ENCODE measurements at regions not wholly inside any gene's neighbourhood (a gene's known extent, or its start where the extent isn't known, plus 50 kb on each side); places are given as distances from the start of the nearest gene placed in this dataset.
"Not testable (repeated sequence)": the region's sequence is repeated elsewhere in the genome, so short reads cannot be mapped to it uniquely, and the experiment has no call there.

DNA sequence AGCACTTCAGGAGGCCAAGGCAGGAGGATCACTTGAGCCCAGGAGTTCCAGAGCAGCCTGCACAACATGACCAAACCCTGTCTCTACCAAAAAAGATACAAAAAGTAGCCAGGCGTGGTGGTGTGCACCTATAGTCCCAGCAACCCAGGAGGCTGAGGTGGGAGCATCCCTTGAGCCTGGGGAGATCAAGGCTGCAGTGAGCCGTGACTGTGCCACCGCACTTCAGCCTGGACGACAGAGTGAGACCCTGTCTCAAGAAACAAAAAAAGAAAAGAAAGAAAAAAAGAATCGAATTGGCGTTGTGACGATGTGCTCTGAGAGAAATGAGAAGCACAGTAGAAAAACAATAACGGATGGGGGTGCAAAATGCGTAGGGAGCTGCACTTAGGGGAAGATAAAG lies 101.4 kb downstream of the NDFIP1 start (continued):
- TF ChIP-seq, protein P1, sequence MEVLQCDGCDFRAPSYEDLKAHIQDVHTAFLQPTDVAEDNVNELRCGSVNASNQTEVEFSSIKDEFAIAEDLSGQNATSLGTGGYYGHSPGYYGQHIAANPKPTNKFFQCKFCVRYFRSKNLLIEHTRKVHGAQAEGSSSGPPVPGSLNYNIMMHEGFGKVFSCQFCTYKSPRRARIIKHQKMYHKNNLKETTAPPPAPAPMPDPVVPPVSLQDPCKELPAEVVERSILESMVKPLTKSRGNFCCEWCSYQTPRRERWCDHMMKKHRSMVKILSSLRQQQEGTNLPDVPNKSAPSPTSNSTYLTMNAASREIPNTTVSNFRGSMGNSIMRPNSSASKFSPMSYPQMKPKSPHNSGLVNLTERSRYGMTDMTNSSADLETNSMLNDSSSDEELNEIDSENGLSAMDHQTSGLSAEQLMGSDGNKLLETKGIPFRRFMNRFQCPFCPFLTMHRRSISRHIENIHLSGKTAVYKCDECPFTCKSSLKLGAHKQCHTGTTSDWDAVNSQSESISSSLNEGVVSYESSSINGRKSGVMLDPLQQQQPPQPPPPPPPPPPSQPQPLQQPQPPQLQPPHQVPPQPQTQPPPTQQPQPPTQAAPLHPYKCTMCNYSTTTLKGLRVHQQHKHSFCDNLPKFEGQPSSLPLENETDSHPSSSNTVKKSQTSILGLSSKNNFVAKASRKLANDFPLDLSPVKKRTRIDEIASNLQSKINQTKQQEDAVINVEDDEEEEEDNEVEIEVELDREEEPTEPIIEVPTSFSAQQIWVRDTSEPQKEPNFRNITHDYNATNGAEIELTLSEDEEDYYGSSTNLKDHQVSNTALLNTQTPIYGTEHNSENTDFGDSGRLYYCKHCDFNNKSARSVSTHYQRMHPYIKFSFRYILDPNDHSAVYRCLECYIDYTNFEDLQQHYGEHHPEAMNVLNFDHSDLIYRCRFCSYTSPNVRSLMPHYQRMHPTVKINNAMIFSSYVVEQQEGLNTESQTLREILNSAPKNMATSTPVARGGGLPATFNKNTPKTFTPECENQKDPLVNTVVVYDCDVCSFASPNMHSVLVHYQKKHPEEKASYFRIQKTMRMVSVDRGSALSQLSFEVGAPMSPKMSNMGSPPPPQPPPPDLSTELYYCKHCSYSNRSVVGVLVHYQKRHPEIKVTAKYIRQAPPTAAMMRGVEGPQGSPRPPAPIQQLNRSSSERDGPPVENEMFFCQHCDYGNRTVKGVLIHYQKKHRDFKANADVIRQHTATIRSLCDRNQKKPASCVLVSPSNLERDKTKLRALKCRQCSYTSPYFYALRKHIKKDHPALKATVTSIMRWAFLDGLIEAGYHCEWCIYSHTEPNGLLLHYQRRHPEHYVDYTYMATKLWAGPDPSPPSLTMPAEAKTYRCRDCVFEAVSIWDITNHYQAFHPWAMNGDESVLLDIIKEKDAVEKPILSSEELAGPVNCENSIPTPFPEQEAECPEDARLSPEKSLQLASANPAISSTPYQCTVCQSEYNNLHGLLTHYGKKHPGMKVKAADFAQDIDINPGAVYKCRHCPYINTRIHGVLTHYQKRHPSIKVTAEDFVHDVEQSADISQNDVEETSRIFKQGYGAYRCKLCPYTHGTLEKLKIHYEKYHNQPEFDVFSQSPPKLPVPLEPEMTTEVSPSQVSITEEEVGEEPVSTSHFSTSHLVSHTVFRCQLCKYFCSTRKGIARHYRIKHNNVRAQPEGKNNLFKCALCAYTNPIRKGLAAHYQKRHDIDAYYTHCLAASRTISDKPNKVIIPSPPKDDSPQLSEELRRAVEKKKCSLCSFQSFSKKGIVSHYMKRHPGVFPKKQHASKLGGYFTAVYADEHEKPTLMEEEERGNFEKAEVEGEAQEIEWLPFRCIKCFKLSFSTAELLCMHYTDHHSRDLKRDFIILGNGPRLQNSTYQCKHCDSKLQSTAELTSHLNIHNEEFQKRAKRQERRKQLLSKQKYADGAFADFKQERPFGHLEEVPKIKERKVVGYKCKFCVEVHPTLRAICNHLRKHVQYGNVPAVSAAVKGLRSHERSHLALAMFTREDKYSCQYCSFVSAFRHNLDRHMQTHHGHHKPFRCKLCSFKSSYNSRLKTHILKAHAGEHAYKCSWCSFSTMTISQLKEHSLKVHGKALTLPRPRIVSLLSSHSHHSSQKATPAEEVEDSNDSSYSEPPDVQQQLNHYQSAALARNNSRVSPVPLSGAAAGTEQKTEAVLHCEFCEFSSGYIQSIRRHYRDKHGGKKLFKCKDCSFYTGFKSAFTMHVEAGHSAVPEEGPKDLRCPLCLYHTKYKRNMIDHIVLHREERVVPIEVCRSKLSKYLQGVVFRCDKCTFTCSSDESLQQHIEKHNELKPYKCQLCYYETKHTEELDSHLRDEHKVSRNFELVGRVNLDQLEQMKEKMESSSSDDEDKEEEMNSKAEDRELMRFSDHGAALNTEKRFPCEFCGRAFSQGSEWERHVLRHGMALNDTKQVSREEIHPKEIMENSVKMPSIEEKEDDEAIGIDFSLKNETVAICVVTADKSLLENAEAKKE (CRISPR knock-in tag; IDR thresholded peaks at IDR 0.05), result no peak
- no peak for TF ChIP-seq ZNF114 (CRISPR knock-in tag; IDR thresholded peaks at IDR 0.05)
- no peak for TF ChIP-seq REST (IDR thresholded peaks at IDR 0.05; ENCODE audit: unreplicated experiment)
- no peak for TF ChIP-seq EZH2 (IDR thresholded peaks at IDR 0.05; ENCODE audit: low read depth, unreplicated experiment)

- Mint-ChIP-seq H3K4me3 (no peak overlapping the region), H3K4me1 (peaks cover 34% of the 10 kb centered on the region), H3K36me3 (ENCODE audit: low read depth) (no peaks in the 10 kb centered on the region), H3K27ac (peak overlapping the region; percentile 91), H3K9me3 (no peaks in the 10 kb centered on the region), H3K27me3 (ENCODE audit: insufficient read depth, low read depth, poor library complexity) (peaks cover 14% of the 10 kb centered on the region)
- Histone ChIP-seq H4K20me1 (replicated peaks; ENCODE audit: insufficient read depth) (no peaks in the 10 kb centered on the region), H3F3A (replicated peaks; ENCODE audit: low read depth) (peaks cover 3% of the 10 kb centered on the region), H3K4me3 (no peak overlapping the region), H3K36me3 (ENCODE audit: insufficient read depth) (no peaks in the 10 kb centered on the region), H3K4me2 (peak overlapping the region; percentile 0; the same call in 1 of the 2 replicates), H3K4me1 (ENCODE audit: insufficient read depth) (peaks cover 19% of the 10 kb centered on the region), H3K27me3 (ENCODE audit: insufficient read depth) (no peaks in the 10 kb centered on the region), H3K79me2 (replicated peaks; ENCODE audit: insufficient read depth) (no peaks in the 10 kb centered on the region), H3K9me2 (ENCODE audit: insufficient read depth) (no peaks in the 10 kb centered on the region), H2AFZ (no peak overlapping the region), H3K27ac (ENCODE audit: low read depth) (peak overlapping the region; percentile 57)
- peak; percentile 79 for ATAC-seq
- TF ChIP-seq JUNB (IDR thresholded peaks at IDR 0.05; ENCODE audit: unreplicated experiment) (no peak), ZNF331 (CRISPR knock-in tag; IDR thresholded peaks at IDR 0.05; ENCODE audit: low read depth) (no peak), NANOG (IDR thresholded peaks at IDR 0.05; ENCODE audit: borderline replicate concordance) (peak; percentile 88; the same call in 1 of the 2 replicates)
- DNase-seq (ENCODE audit: low spot score), result no peak
These were observed 100.3 kb downstream of the NDFIP1 start for GRCh38 chr5:142208777-142209312.

DNA sequence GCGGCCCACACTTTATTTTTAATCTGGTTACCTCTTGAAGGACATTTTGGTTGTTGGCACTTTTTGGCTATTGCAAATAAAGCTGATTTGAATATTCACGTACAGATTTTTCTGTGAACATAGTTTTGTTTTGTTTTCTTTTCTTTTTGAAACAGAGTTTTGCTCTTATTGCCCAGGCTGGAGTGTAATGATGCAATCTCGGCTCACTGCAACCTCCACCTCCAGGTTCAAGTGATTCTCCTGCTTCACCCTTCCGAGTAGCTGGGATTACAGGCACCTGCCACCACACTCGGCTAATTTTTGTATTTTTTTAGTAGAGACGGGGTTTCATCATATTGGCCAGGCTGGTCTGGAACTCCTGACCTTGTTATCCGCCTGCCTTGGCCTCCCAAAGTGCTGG lies 99.7 kb downstream of the NDFIP1 start:
- H3K36me3 ChIP-seq (ENCODE audit: insufficient read depth); H3K9me2 ChIP-seq (ENCODE audit: insufficient read depth); H3K4me2 ChIP-seq; H3K9me3 Mint-ChIP-seq; ATAC-seq; H3F3A ChIP-seq (replicated peaks; ENCODE audit: low read depth); H3K4me3 ChIP-seq; H3K79me2 ChIP-seq (replicated peaks; ENCODE audit: insufficient read depth); DNase-seq (ENCODE audit: low spot score); H2AFZ ChIP-seq; H3K27me3 ChIP-seq (ENCODE audit: insufficient read depth); H4K20me1 ChIP-seq (replicated peaks; ENCODE audit: insufficient read depth); H3K4me3 Mint-ChIP-seq; H3K36me3 Mint-ChIP-seq (ENCODE audit: low read depth): not testable (repeated sequence)
- Mint-ChIP-seq H3K4me1 (peaks cover 36% of the 10 kb centered on the region), H3K27ac (peak overlapping the region; percentile 91), H3K27me3 (ENCODE audit: insufficient read depth, low read depth, poor library complexity) (peaks cover 14% of the 10 kb centered on the region)
- H3K4me1 ChIP-seq (ENCODE audit: insufficient read depth), result peaks cover 19% of the 10 kb centered on the region
- peak overlapping the region; percentile 57 for H3K27ac ChIP-seq (ENCODE audit: low read depth)

All from GM23338 (cell line).